H1 (cell line): ENCODE measurements at regions not wholly inside any gene's neighbourhood (a gene's known extent, or its start where the extent isn't known, plus 50 kb on each side); places are given as distances from the start of the nearest gene placed in this dataset.

Experiments used
- JUND ChIP-seq: IDR thresholded peaks from 2 replicates; pipeline ENCODE4 v1.6.1; 2011; ENCODE audit warnings: mild to moderate bottlenecking, improper control_type of control experiment, low read length
- TF ChIP-seq, protein P1 (sequence below), 3 experiments: IDR thresholded peaks; 1 replicate in 2 of 3; 2 replicates in 1 of 3; pipeline versions ENCODE4 v1.5.1 to v1.6.1; 2011; ENCODE audit warnings: low read length in 3 of 3, mild to moderate bottlenecking in 3 of 3, inconsistent platforms in 2 of 3, low read depth in 1 of 3, moderate library complexity in 1 of 3; ENCODE audit not compliant: insufficient read depth in 1 of 3; ENCODE audit errors: control extremely low read depth in 1 of 3

GRCh38 chr13:38636073-38636472 is 50.8 kb upstream of the FREM2 start:
- TF ChIP-seq, protein P1, sequence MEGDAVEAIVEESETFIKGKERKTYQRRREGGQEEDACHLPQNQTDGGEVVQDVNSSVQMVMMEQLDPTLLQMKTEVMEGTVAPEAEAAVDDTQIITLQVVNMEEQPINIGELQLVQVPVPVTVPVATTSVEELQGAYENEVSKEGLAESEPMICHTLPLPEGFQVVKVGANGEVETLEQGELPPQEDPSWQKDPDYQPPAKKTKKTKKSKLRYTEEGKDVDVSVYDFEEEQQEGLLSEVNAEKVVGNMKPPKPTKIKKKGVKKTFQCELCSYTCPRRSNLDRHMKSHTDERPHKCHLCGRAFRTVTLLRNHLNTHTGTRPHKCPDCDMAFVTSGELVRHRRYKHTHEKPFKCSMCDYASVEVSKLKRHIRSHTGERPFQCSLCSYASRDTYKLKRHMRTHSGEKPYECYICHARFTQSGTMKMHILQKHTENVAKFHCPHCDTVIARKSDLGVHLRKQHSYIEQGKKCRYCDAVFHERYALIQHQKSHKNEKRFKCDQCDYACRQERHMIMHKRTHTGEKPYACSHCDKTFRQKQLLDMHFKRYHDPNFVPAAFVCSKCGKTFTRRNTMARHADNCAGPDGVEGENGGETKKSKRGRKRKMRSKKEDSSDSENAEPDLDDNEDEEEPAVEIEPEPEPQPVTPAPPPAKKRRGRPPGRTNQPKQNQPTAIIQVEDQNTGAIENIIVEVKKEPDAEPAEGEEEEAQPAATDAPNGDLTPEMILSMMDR (IDR thresholded peaks at IDR 0.05; ENCODE audit: control extremely low read depth in 1 of 3, insufficient read depth in 1 of 3, low read depth in 1 of 3, low read length in 3 of 3) = no peak
- TF ChIP-seq JUND = no peak
